ENCODE measurements at regions not wholly inside any gene's neighbourhood (a gene's known extent, or its start where the extent isn't known, plus 50 kb on each side); places are given as distances from the start of the nearest gene placed in this dataset.

- DNase-seq (ENCODE audit: low read depth in 2 of 2): peak in 1 of 2 donors; percentile 37
Observed at GRCh38 chr9:91040371-91041215, 239.0 kb downstream of the SYK start.

GRCh38 chr9:91042024-91042423 lies 240.4 kb downstream of the SYK start:
- DNase-seq (ENCODE audit: low read depth in 2 of 2): no peak

- DNase-seq (ENCODE audit: low read depth in 2 of 2): no peak
Observed at GRCh38 chr9:91042541-91042940, 240.9 kb downstream of the SYK start.

GRCh38 chr9:91043056-91043810 lies 241.6 kb downstream of the SYK start:
- DNase-seq (ENCODE audit: low read depth in 2 of 2): no peak

- no peak for DNase-seq (ENCODE audit: low read depth in 2 of 2)
Observed at GRCh38 chr9:91043811-91044175, 242.2 kb downstream of the SYK start.

- no peak for DNase-seq (ENCODE audit: low read depth in 2 of 2)
Observed at GRCh38 chr9:91044354-91044753, 242.7 kb downstream of the SYK start.

- no peak for DNase-seq (ENCODE audit: low read depth in 2 of 2)
Observed at GRCh38 chr9:91045041-91045440, 243.4 kb downstream of the SYK start.

GRCh38 chr9:91047529-91047928 lies 245.9 kb downstream of the SYK start:
- peak; percentile 43 to 62 for DNase-seq (ENCODE audit: low read depth in 2 of 2)

GRCh38 chr9:91047993-91048607 lies 246.5 kb downstream of the SYK start:
- no peak for DNase-seq (ENCODE audit: low read depth in 2 of 2)

- DNase-seq (ENCODE audit: low read depth in 2 of 2): no peak
Observed at GRCh38 chr9:91048749-91049148, 247.1 kb downstream of the SYK start.

- no peak for DNase-seq (ENCODE audit: low read depth in 2 of 2)
Observed at GRCh38 chr9:91053824-91054223, 252.2 kb downstream of the SYK start.

GRCh38 chr9:91055845-91056244 lies 254.2 kb downstream of the SYK start:
- no peak for DNase-seq (ENCODE audit: low read depth in 2 of 2)

- no peak for DNase-seq (ENCODE audit: low read depth in 2 of 2)
Observed at GRCh38 chr9:91056486-91056885, 254.9 kb downstream of the SYK start.

- DNase-seq (ENCODE audit: low read depth in 2 of 2): no peak
Observed at GRCh38 chr9:91056917-91057316, 255.3 kb downstream of the SYK start.

GRCh38 chr9:91059713-91060112 lies 258.1 kb downstream of the SYK start:
- no peak for DNase-seq (ENCODE audit: low read depth in 2 of 2)

- DNase-seq (ENCODE audit: low read depth in 2 of 2): no peak
Observed at GRCh38 chr9:91060520-91061343, 259.1 kb downstream of the SYK start.

GRCh38 chr9:91061506-91061905 lies 259.9 kb downstream of the SYK start:
- no peak for DNase-seq (ENCODE audit: low read depth in 2 of 2)

- DNase-seq (ENCODE audit: low read depth in 2 of 2): no peak
Observed at GRCh38 chr9:91062281-91062680, 260.7 kb downstream of the SYK start.

GRCh38 chr9:91063471-91063870 lies 261.9 kb downstream of the SYK start:
- DNase-seq (ENCODE audit: low read depth in 2 of 2): no peak

GRCh38 chr9:91065231-91066041 lies 263.8 kb downstream of the SYK start:
- DNase-seq (ENCODE audit: low read depth in 2 of 2): no peak

- no peak for DNase-seq (ENCODE audit: low read depth in 2 of 2)
Observed at GRCh38 chr9:91066042-91066415, 264.4 kb downstream of the SYK start.
